Left lung (tissue), 4 donors: ENCODE measurements at regions not wholly inside any gene's neighbourhood (a gene's known extent, or its start where the extent isn't known, plus 50 kb on each side); places are given as distances from the start of the nearest gene placed in this dataset.

Experiments used
- ATAC-seq: fragments of 200-7000 bp; cut with Tn5 transposase; one replicate; pipeline ENCODE4 v1.9.1; 2020; ENCODE audit warnings: moderate library complexity
- DNase-seq, 4 donors: peaks; one replicate each; pipeline ENCODE4 v3.0.0-alpha.2; 2013 to 2020
- H3K27ac ChIP-seq, 2 donors: fragments of 200-600 bp; sonication (generic) in 1 of 2; one replicate each; pipeline versions ENCODE4 v1.5.0 to v1.8.0; 2020 to 2021
- H3K27me3 ChIP-seq, 2 donors: fragments of 200-600 bp; sonication (generic) in 1 of 2; one replicate each; pipeline versions ENCODE4 v1.5.0 to v1.8.0; 2020 to 2021
- H3K36me3 ChIP-seq, 2 donors: fragments of 200-600 bp; sonication (generic) in 1 of 2; one replicate each; pipeline versions ENCODE4 v1.5.0 to v1.8.0; 2020 to 2021
- H3K4me1 ChIP-seq, 2 donors: fragments of 200-600 bp; one replicate each; pipeline ENCODE4 v1.8.0; 2021
- H3K4me3 ChIP-seq, 2 donors: fragments of 200-600 bp; sonication (generic) in 1 of 2; one replicate each; pipeline versions ENCODE4 v1.5.0 to v1.8.0; 2020 to 2021; ENCODE audit warnings: mild to moderate bottlenecking in 1 of 2
- H3K9me3 ChIP-seq, 2 donors: fragments of 200-600 bp; sonication (generic) in 1 of 2; one replicate each; pipeline versions ENCODE4 v1.5.0 to v1.8.0; 2020 to 2021
- intact Hi-C, 2 donors: fragments of 100-400 bp; cut with DNase I; formaldehyde crosslinking; loops; one replicate each; pipeline versions ENCODE4 v1.11.2 to v1.14.2; 2022
- TF ChIP-seq, protein P1 (sequence below), 2 donors: fragments of 200-600 bp; sonication (generic) in 1 of 2; IDR thresholded peaks; one replicate each; pipeline versions ENCODE4 v1.5.0 to v1.8.0; 2021; ENCODE audit warnings: antibody characterized with exemption in 2 of 2
- donor health status: DM: no; HTN: yes; CAD: no.
- donor health status: DM: no; HTN: no; CAD: no.

DNA sequence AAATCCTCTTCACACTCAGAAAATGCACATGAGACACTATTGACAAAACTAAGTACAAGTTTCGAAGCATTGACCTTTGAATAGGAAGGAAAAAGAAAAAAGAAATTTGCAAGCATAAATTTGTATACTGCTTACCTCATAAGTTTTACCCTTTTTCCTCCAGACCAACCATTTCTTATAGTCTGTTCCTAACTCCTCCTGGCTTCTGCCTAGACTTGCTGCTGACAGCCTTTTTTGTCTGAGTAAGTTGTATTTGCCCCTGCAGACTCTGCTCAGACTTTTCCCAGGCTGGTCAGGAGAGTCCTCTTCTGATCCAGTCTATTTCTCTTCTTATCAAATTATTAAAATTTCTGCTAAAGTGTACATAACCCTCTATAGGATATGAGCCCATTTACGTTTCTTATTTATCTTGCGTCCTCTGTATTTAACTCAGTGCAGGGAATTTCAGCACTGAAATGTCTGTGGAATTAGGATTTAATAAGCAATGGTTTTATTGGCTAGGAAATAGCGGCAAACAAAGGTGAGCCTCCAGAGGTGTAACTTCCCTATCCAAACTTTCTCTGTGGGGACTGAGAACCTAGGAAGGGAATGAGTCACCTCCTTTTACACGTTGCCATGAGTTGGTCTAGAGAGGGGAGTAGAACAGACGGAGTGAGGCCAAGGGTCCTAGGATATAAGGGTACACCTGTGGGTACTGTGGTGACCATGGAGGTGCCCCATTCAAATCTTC lies 207.1 kb upstream of the MARCKS start:
- H3K9me3 ChIP-seq = no peaks in the 10 kb centered on the region
- H3K27ac ChIP-seq = peak overlapping the region in 1 of 2 donors; percentile 31
- DNase-seq (no peak), ATAC-seq (no peak)
- peaks cover 0 to 44% of the 10 kb centered on the region in 2 donors for H3K4me1 ChIP-seq
- intact Hi-C loops = no loop called here
- no peak overlapping the region for H3K4me3 ChIP-seq
- H3K36me3 ChIP-seq = no peaks in the 10 kb centered on the region
- H3K27me3 ChIP-seq = no peaks in the 10 kb centered on the region
- TF ChIP-seq, protein P1, sequence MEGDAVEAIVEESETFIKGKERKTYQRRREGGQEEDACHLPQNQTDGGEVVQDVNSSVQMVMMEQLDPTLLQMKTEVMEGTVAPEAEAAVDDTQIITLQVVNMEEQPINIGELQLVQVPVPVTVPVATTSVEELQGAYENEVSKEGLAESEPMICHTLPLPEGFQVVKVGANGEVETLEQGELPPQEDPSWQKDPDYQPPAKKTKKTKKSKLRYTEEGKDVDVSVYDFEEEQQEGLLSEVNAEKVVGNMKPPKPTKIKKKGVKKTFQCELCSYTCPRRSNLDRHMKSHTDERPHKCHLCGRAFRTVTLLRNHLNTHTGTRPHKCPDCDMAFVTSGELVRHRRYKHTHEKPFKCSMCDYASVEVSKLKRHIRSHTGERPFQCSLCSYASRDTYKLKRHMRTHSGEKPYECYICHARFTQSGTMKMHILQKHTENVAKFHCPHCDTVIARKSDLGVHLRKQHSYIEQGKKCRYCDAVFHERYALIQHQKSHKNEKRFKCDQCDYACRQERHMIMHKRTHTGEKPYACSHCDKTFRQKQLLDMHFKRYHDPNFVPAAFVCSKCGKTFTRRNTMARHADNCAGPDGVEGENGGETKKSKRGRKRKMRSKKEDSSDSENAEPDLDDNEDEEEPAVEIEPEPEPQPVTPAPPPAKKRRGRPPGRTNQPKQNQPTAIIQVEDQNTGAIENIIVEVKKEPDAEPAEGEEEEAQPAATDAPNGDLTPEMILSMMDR (IDR thresholded peaks at IDR 0.05) = no peak

DNA sequence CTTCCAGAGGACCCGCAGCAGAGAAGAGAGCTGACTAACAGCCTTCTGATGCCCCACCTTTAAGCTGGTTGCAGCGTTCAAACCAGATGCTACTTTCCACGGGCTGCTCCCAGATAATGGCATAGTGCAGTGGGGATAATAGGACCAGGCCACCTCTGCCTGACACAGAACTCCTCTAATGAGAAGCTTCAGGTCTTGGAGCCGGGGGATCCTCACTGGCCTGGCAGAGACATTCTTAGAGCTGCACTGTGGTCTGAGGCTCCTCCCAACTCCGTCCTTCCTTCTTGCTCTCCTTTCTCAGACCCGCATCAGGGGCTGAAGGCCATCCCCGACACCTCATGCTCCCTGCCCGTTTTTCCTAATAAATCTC lies 206.6 kb upstream of the MARCKS start:
- H3K9me3 ChIP-seq = no peaks in the 10 kb centered on the region
- intact Hi-C loops = no loop called here
- H3K27me3 ChIP-seq = no peaks in the 10 kb centered on the region
- peaks cover 0 to 40% of the 10 kb centered on the region in 2 donors for H3K4me1 ChIP-seq
- TF ChIP-seq, protein P1 (IDR thresholded peaks at IDR 0.05) = no peak
- DNase-seq (no peak), ATAC-seq (no peak)
- H3K27ac ChIP-seq = no peak overlapping the region
- H3K4me3 ChIP-seq = no peak overlapping the region
- no peaks in the 10 kb centered on the region for H3K36me3 ChIP-seq

DNA sequence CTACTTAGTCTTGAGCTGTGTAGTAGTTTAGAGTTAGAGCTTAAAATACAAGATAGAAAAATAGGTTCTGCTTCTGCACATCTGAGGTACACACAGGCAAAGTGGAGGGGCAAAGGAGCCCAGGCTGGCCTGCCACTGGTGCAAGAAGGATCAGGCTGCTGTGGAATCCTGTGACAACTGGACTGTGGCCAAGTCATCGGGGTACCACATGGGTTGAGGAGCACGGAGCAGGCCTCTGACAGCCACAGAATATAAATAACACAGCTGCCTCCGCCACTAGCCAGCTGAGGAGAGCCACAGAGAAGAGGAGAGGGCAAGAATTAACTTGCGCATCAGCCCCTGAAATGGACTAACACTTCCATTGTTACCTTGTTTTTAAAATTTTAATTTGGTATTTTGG lies 206.0 kb upstream of the MARCKS start:
- DNase-seq (peak in 1 of 4 donors; percentile 36), ATAC-seq (no peak)
- TF ChIP-seq, protein P1 (IDR thresholded peaks at IDR 0.05) = no peak
- Histone ChIP-seq H3K27me3 (no peaks in the 10 kb centered on the region), H3K4me3 (no peak overlapping the region), H3K4me1 (peaks cover 0 to 39% of the 10 kb centered on the region in 2 donors), H3K27ac (no peak overlapping the region), H3K36me3 (no peaks in the 10 kb centered on the region), H3K9me3 (no peaks in the 10 kb centered on the region)
- intact Hi-C loops = no loop called here

DNA sequence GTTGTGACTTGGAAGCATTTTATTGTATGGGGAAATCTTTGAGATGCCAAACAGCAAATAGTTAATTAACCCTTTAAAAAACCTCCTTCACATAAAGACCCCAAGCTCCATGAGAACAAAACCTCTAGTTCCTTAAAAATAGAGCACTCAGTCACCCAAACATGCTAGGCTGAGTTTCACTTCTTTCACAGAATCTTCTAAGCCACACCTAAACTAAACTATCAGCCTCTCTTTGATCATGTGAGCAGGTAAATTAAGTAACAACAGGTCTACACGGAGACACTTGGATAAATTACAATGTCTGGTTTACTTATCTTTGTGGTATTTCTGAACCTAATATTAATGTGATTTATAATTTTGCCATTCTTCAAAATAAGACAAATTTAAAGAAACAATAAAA lies 205.2 kb upstream of the MARCKS start:
- intact Hi-C loops = no loop called here
- TF ChIP-seq, protein P1 (IDR thresholded peaks at IDR 0.05) = no peak
- no peak for ATAC-seq
- no peak overlapping the region for H3K27ac ChIP-seq
- H3K36me3 ChIP-seq = no peaks in the 10 kb centered on the region
- peaks cover 0 to 39% of the 10 kb centered on the region in 2 donors for H3K4me1 ChIP-seq
- no peaks in the 10 kb centered on the region for H3K9me3 ChIP-seq
- no peaks in the 10 kb centered on the region for H3K27me3 ChIP-seq
- no peak overlapping the region for H3K4me3 ChIP-seq
- DNase-seq = no peak

DNA sequence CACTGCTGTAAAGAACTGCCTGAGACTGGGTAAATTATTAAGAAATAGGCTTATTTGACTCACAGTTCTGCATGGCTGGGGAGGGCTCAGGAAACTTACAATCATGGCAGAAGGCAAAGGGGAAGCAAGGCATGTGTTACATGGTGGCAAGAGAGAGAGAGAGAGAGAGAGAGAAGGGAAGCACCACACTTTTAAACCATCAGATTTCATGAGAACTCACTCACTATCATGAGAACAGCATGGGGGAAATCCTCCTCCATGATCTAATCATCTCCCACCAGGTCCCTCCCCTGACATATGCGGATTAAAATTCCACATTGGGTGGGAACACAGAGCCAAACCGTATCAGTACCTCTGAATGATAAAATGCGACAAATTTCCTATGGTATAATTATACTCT lies 203.9 kb upstream of the MARCKS start:
- Histone ChIP-seq H3K4me3 (no peak overlapping the region), H3K27ac (no peak overlapping the region), H3K36me3 (no peaks in the 10 kb centered on the region), H3K4me1 (peaks cover 0 to 39% of the 10 kb centered on the region in 2 donors), H3K9me3 (no peaks in the 10 kb centered on the region), H3K27me3 (no peaks in the 10 kb centered on the region)
- TF ChIP-seq, protein P1 (IDR thresholded peaks at IDR 0.05) = no peak
- no peak for ATAC-seq
- DNase-seq = no peak
- intact Hi-C loops = no loop called here
